ENCODE measurements at regions not wholly inside any gene's neighbourhood (a gene's known extent, or its start where the extent isn't known, plus 50 kb on each side); places are given as distances from the start of the nearest gene placed in this dataset.

GRCh38 chr6:79410806-79411205 lies 126.4 kb downstream of the LCA5 start:
- FAIRE-seq, result no peak
- H4K91ac ChIP-seq (replicated peaks; ENCODE audit: insufficient read length, low read length), result no peak overlapping the region
- H3K9me3 ChIP-seq (ENCODE audit: insufficient read depth in 2 of 2, low read depth in 1 of 2, low read length in 1 of 2), result 0 out of 4 replicates have a peak, but pooled peaks cover 0 to 5% of the 10 kb centered on the region in 2 experiments
- no peaks in the 10 kb centered on the region for H3K79me2 ChIP-seq (ENCODE audit: control insufficient read depth in 1 of 2, insufficient read depth in 2 of 2, low read length in 2 of 2)
- no peak overlapping the region for H2BK12ac ChIP-seq (ENCODE audit: low read depth, low read length)
- ChIA-PET POLR2A (ENCODE audit: partially characterized antibody) (no interaction called here), CTCF (ENCODE audit: partially characterized antibody) (interaction anchor here (1.0 to 4.9 kb wide), 3 partner anchors 8 to 234 kb away, joined by 3 to 24 read pairs (median 4); no protein-coding TSS in a partner anchor)
- no peaks in the 10 kb centered on the region for H3K23me2 ChIP-seq (ENCODE audit: low read depth, low read length)
- no peak overlapping the region for H3K14ac ChIP-seq (ENCODE audit: insufficient read length)
- H2BK120ac ChIP-seq (replicated peaks; ENCODE audit: low read depth, low read length), result no peak overlapping the region
- no peak overlapping the region for H3K4me2 ChIP-seq (ENCODE audit: insufficient read depth in 1 of 2, low read depth in 2 of 2, low read length in 2 of 2)
- H4K8ac ChIP-seq (ENCODE audit: extremely low read depth, insufficient read depth, low read length), result no peak overlapping the region
- no peaks in the 10 kb centered on the region for H3K36me3 ChIP-seq (ENCODE audit: control insufficient read depth in 2 of 4, insufficient read depth in 4 of 4, low read length in 3 of 4)
- H4K20me1 ChIP-seq (replicated peaks in 1 of 2; ENCODE audit: control insufficient read depth in 1 of 2, insufficient read depth in 2 of 2, low read length in 2 of 2), result no peaks in the 10 kb centered on the region
- H2AK5ac ChIP-seq (ENCODE audit: low read depth, low read length), result no peak overlapping the region
- WGBS, 2 experiments (ENCODE audit: extremely low coverage in 1 of 2, insufficient coverage in 1 of 2, insufficient read length in 1 of 2, insufficient replicate concordance in 2 of 2, low coverage in 1 of 2, low lambda C conversion rate in 2 of 2, missing lambda C conversion rate in 1 of 2), result 89% methylated on average over 2 of the region's 2 CpGs; no CpG with 5 or more reads in 1 of the 2 experiments
- H3K27ac ChIP-seq (ENCODE audit: low read depth, low read length), result no peak overlapping the region
- no peak overlapping the region for H3K4ac ChIP-seq (replicated peaks; ENCODE audit: insufficient read length, low read depth, low read length)
- H3K4me3 ChIP-seq (ENCODE audit: extremely low read depth in 1 of 4, insufficient read depth in 2 of 4, low read depth in 3 of 4, low read length in 4 of 4), result no peak overlapping the region
- H3K9ac ChIP-seq (replicated peaks in 1 of 4; ENCODE audit: extremely low read depth in 1 of 4, low read depth in 3 of 4, low read length in 3 of 4), result no peak overlapping the region
- H3K23ac ChIP-seq (ENCODE audit: insufficient read length), result no peak overlapping the region
- H2AFZ ChIP-seq (ENCODE audit: low read length), result peak overlapping the region; percentile 58; the same call in 1 of the 2 replicates
- no peak overlapping the region for H3K56ac ChIP-seq (replicated peaks; ENCODE audit: insufficient read length, low read depth, low read length)
- no peak overlapping the region for H2BK5ac ChIP-seq (ENCODE audit: low read depth, low read length)
- no peak overlapping the region for H4K5ac ChIP-seq (ENCODE audit: insufficient read length, low read depth, low read length)
- H3K79me1 ChIP-seq (ENCODE audit: low read depth, low read length), result no peaks in the 10 kb centered on the region
- no peaks in the 10 kb centered on the region for H3K27me3 ChIP-seq (replicated peaks in 1 of 4; ENCODE audit: control insufficient read depth in 3 of 4, extremely low read depth in 1 of 4, insufficient read depth in 3 of 4, low read length in 3 of 4)
- H3K18ac ChIP-seq (ENCODE audit: extremely low read depth, low read length), result no peak overlapping the region
- H2BK15ac ChIP-seq (ENCODE audit: low read length), result no peak overlapping the region
- H2BK20ac ChIP-seq (ENCODE audit: low read length), result no peak overlapping the region
- DNase-seq (ENCODE audit: low read depth in 1 of 2, low spot score in 2 of 2), result no peak
- peaks cover 0 to 4% (median 0%) of the 10 kb centered on the region in 4 experiments; a peak in 3 of 7 replicates for H3K4me1 ChIP-seq (replicated peaks in 1 of 4; ENCODE audit: control insufficient read depth in 3 of 4, insufficient read depth in 4 of 4, low read length in 3 of 4)
- TF ChIP-seq KDM4A (IDR thresholded peaks at IDR 0.05; ENCODE audit: low read depth, low read length, severe bottlenecking), result no peak
- no peak for TF ChIP-seq POU5F1 (IDR thresholded peaks at IDR 0.05; ENCODE audit: low read depth, low read length)
- TF ChIP-seq SIN3A (conservative IDR thresholded peaks at IDR 0.05 in 1 of 2, IDR thresholded peaks at IDR 0.05 in 1 of 2; ENCODE audit: low read depth in 1 of 2, low read length in 2 of 2), result no peak
- TF ChIP-seq RBBP5 (IDR thresholded peaks at IDR 0.05; ENCODE audit: borderline replicate concordance, low read depth, low read length), result no peak
